Neural progenitor cell (in vitro differentiated cells): ENCODE measurements at regions not wholly inside any gene's neighbourhood (a gene's known extent, or its start where the extent isn't known, plus 50 kb on each side); places are given as distances from the start of the nearest gene placed in this dataset.

ENCODE experiments used
- DNase-seq: peaks from one replicate; pipeline ENCODE4 v3.0.0-alpha.2; 2016; ENCODE audit warnings: low spot score
- H2AFZ ChIP-seq: fragments of 200-600 bp; sonication (generic); replicated peaks from 2 replicates; pipeline ENCODE4 v1.6.1; 2016; ENCODE audit warnings: antibody characterized with exemption
- H3F3A ChIP-seq: fragments of 200-600 bp; sonication (generic); 2 replicates; pipeline ENCODE4 v1.6.1; 2016; ENCODE audit warnings: antibody characterized with exemption, low read depth
- H3K27ac ChIP-seq: fragments of 200-600 bp; sonication (generic); 2 replicates; pipeline ENCODE4 v1.5.1; 2016; ENCODE audit warnings: mild to moderate bottlenecking
- H3K27me3 ChIP-seq: fragments of 200-600 bp; sonication (generic); 2 replicates; pipeline ENCODE4 v1.6.1; 2016; ENCODE audit warnings: mild to moderate bottlenecking, moderate library complexity
- H3K36me3 ChIP-seq: fragments of 200-600 bp; sonication (generic); 2 replicates; pipeline ENCODE4 v1.5.1; 2016
- H3K4me1 ChIP-seq: fragments of 200-600 bp; sonication (generic); 2 replicates; pipeline ENCODE4 v1.6.1; 2016; ENCODE audit warnings: mixed run types
- H3K4me2 ChIP-seq: fragments of 200-600 bp; sonication (generic); 2 replicates; pipeline ENCODE4 v1.6.1; 2016
- H3K4me3 ChIP-seq: fragments of 200-600 bp; sonication (generic); 2 replicates; pipeline ENCODE4 v1.5.1; 2016
- H3K79me2 ChIP-seq: fragments of 200-600 bp; sonication (generic); 2 replicates; pipeline ENCODE4 v1.6.1; 2016; ENCODE audit warnings: low read depth
- H3K9ac ChIP-seq: fragments of 200-600 bp; sonication (generic); 2 replicates; pipeline ENCODE4 v1.6.1; 2016
- H3K9me3 ChIP-seq: fragments of 200-600 bp; sonication (generic); 2 replicates; pipeline ENCODE4 v1.5.1; 2016; ENCODE audit warnings: low read depth
- H4K20me1 ChIP-seq: fragments of 200-600 bp; sonication (generic); 2 replicates; pipeline ENCODE4 v1.6.1; 2016; ENCODE audit warnings: low read depth
- H3K27ac Mint-ChIP-seq: 3 replicates; pipeline ENCODE4 v1.8.0; 2021; ENCODE audit warnings: mixed read lengths
- H3K27me3 Mint-ChIP-seq: 2 replicates; pipeline ENCODE4 v1.8.0; 2022; ENCODE audit warnings: low read depth, mild to moderate bottlenecking, inconsistent platforms, moderate library complexity, mixed read lengths; ENCODE audit not compliant: insufficient read depth
- H3K36me3 Mint-ChIP-seq: 3 replicates; pipeline ENCODE4 v1.8.0; 2021; ENCODE audit warnings: mixed read lengths
- H3K4me1 Mint-ChIP-seq: 3 replicates; pipeline ENCODE4 v1.8.0; 2021; ENCODE audit warnings: mixed read lengths
- H3K4me3 Mint-ChIP-seq: 3 replicates; pipeline ENCODE4 v1.8.0; 2021; ENCODE audit warnings: mild to moderate bottlenecking, moderate library complexity, mixed read lengths
- H3K9me3 Mint-ChIP-seq: 3 replicates; pipeline ENCODE4 v1.8.0; 2020; ENCODE audit warnings: mixed read lengths
- CTCF ChIP-seq: fragments of 200-600 bp; sonication (generic); IDR thresholded peaks from 2 replicates; pipeline ENCODE4 v1.5.1; 2017; ENCODE audit warnings: antibody characterized with exemption, mild to moderate bottlenecking
- EZH2 ChIP-seq: fragments of 200-600 bp; sonication (generic); IDR thresholded peaks from 2 replicates; pipeline ENCODE4 v1.6.1; 2017; ENCODE audit warnings: antibody characterized with exemption, mild to moderate bottlenecking, moderate library complexity
- EZH2phosphoT487 ChIP-seq: fragments of 200-600 bp; sonication (generic); IDR thresholded peaks from 2 replicates; pipeline ENCODE4 v1.6.1; 2017; ENCODE audit warnings: antibody characterized with exemption

DNA sequence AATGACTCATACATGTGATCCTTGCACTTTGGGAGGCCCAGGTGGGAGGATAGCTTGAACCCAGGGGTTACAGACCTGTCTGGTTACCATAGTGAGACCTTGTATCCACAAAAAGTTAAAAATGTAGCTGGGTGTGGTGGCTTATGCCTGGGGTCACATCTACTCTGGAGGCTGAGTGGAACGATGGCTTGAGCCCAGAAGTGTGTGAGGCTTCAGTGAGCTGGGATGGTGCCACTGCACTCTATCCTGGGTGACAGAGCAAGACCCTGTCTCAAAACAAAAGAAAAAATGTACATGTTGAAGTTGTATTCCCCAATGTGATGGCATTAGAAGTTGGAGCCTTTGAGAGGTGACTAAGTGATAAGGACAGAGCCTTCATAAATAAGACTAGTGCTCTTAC lies 409.4 kb upstream of the PABPC4L start:
- no peaks in the 10 kb centered on the region for H3K36me3 ChIP-seq
- no peak overlapping the region for H3K9ac ChIP-seq
- H2AFZ ChIP-seq: no peak overlapping the region
- H3K9me3 ChIP-seq: no peaks in the 10 kb centered on the region
- no peaks in the 10 kb centered on the region for H4K20me1 ChIP-seq
- Mint-ChIP-seq H3K27ac (no peak overlapping the region), H3K27me3 (no peaks in the 10 kb centered on the region), H3K36me3 (no peaks in the 10 kb centered on the region), H3K9me3 (peaks cover 3% of the 10 kb centered on the region), H3K4me3 (no peak overlapping the region), H3K4me1 (no peaks in the 10 kb centered on the region)
- no peak overlapping the region for H3K27ac ChIP-seq
- H3K27me3 ChIP-seq: no peaks in the 10 kb centered on the region
- TF ChIP-seq CTCF (no peak), EZH2phosphoT487 (no peak), EZH2 (no peak)
- no peaks in the 10 kb centered on the region for H3K79me2 ChIP-seq
- H3K4me2 ChIP-seq: no peak overlapping the region
- no peak for DNase-seq
- H3K4me1 ChIP-seq: no peaks in the 10 kb centered on the region
- no peak overlapping the region for H3K4me3 ChIP-seq
- H3F3A ChIP-seq: no peaks in the 10 kb centered on the region

DNA sequence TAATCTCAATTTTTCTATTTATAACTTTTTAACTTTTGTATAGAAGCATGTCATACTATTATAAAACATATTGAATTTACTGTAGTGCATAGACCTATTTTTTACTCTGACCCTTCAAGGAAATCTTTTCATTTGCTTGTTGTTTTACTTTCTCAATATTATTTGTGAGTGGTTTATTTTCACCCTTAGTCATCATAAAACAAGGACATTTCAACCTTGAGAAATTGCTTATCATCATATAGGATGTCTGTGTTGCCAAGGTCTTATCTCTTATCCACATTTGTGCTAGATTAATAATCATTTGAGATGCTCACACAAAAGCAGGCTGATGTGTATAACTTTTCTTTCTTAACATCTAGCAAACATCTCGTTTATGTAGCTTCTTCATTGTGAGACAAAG lies 408.6 kb upstream of the PABPC4L start:
- no peaks in the 10 kb centered on the region for H4K20me1 ChIP-seq
- H2AFZ ChIP-seq: no peak overlapping the region
- no peak for DNase-seq
- Mint-ChIP-seq H3K4me1 (no peaks in the 10 kb centered on the region), H3K27ac (no peak overlapping the region), H3K4me3 (no peak overlapping the region), H3K27me3 (no peaks in the 10 kb centered on the region), H3K9me3 (peaks cover 3% of the 10 kb centered on the region), H3K36me3 (no peaks in the 10 kb centered on the region)
- no peaks in the 10 kb centered on the region for H3K36me3 ChIP-seq
- no peak overlapping the region for H3K9ac ChIP-seq
- no peaks in the 10 kb centered on the region for H3K27me3 ChIP-seq
- TF ChIP-seq EZH2phosphoT487: no peak
- no peak for TF ChIP-seq CTCF
- TF ChIP-seq EZH2: no peak
- H3K27ac ChIP-seq: no peak overlapping the region
- H3K4me2 ChIP-seq: no peak overlapping the region
- no peaks in the 10 kb centered on the region for H3K4me1 ChIP-seq
- H3F3A ChIP-seq: no peaks in the 10 kb centered on the region
- no peaks in the 10 kb centered on the region for H3K9me3 ChIP-seq
- no peak overlapping the region for H3K4me3 ChIP-seq
- H3K79me2 ChIP-seq: no peaks in the 10 kb centered on the region

DNA sequence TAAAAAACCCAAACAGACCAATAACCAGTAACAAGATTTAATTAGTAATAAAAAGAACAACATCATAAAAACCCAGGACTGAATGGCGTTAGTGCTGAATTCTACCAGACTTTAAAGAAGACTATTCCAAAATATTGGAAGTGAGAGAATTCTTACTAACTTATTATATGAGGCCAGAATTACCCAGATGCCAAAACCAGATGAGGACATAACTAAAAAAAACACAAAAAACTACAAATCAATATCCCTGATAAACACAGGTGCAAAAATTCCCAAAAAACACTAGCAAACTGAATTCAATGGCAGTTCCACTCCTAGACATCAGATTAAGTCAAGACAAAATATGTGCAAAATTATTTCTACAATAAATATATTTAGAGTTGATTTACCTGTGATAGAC lies 400.1 kb upstream of the PABPC4L start:
- DNase-seq: no peak
- peaks cover 2% of the 10 kb centered on the region for H3K9me3 Mint-ChIP-seq
- no peak overlapping the region for H2AFZ ChIP-seq
- no peaks in the 10 kb centered on the region for H3K36me3 ChIP-seq
- H3F3A ChIP-seq: no peaks in the 10 kb centered on the region
- no peaks in the 10 kb centered on the region for H4K20me1 ChIP-seq
- H3K27ac ChIP-seq: no peak overlapping the region
- no peaks in the 10 kb centered on the region for H3K79me2 ChIP-seq
- TF ChIP-seq EZH2 (no peak), EZH2phosphoT487 (no peak), CTCF (no peak)
- H3K36me3 Mint-ChIP-seq: no peaks in the 10 kb centered on the region
- H3K9me3 ChIP-seq: no peaks in the 10 kb centered on the region
- H3K9ac ChIP-seq: no peak overlapping the region
- H3K4me1 ChIP-seq: no peaks in the 10 kb centered on the region
- no peaks in the 10 kb centered on the region for H3K27me3 ChIP-seq
- H3K4me3 ChIP-seq: no peak overlapping the region
- no peaks in the 10 kb centered on the region for H3K4me1 Mint-ChIP-seq
- H3K27me3 Mint-ChIP-seq: peaks cover 2% of the 10 kb centered on the region
- H3K4me2 ChIP-seq: no peak overlapping the region
- H3K4me3 Mint-ChIP-seq: no peak overlapping the region
- no peak overlapping the region for H3K27ac Mint-ChIP-seq

DNA sequence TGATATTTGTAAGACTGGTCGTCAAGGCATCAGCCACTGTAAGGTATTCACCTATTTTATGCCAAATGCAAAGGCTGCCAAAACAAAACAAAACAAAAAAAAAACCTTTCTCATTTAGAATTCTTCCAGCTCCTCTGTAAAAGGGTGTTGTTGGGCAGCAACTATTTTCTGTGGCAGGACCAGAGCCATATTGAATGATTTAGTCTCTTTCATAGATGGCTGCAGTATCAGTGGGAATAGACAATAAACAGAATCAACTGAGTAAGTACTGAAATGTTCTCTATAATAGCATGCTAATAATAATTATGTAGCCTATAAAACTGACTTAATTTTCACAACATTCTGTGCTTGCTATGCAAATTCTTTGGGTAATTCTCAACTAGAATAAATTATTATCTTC lies 389.7 kb upstream of the PABPC4L start:
- Histone ChIP-seq H3K4me3 (no peak overlapping the region), H4K20me1 (no peaks in the 10 kb centered on the region), H3K79me2 (no peaks in the 10 kb centered on the region), H2AFZ (no peak overlapping the region), H3F3A (no peaks in the 10 kb centered on the region), H3K4me2 (no peak overlapping the region), H3K27ac (no peak overlapping the region), H3K27me3 (no peaks in the 10 kb centered on the region), H3K9me3 (no peaks in the 10 kb centered on the region), H3K9ac (no peak overlapping the region), H3K36me3 (no peaks in the 10 kb centered on the region), H3K4me1 (no peaks in the 10 kb centered on the region)
- Mint-ChIP-seq H3K27me3 (no peaks in the 10 kb centered on the region), H3K4me3 (no peak overlapping the region), H3K9me3 (no peaks in the 10 kb centered on the region), H3K27ac (no peak overlapping the region), H3K36me3 (no peaks in the 10 kb centered on the region), H3K4me1 (no peaks in the 10 kb centered on the region)
- no peak for TF ChIP-seq CTCF
- no peak for TF ChIP-seq EZH2
- no peak for DNase-seq
